ENCODE measurements at regions not wholly inside any gene's neighbourhood (a gene's known extent, or its start where the extent isn't known, plus 50 kb on each side); places are given as distances from the start of the nearest gene placed in this dataset.

DNA sequence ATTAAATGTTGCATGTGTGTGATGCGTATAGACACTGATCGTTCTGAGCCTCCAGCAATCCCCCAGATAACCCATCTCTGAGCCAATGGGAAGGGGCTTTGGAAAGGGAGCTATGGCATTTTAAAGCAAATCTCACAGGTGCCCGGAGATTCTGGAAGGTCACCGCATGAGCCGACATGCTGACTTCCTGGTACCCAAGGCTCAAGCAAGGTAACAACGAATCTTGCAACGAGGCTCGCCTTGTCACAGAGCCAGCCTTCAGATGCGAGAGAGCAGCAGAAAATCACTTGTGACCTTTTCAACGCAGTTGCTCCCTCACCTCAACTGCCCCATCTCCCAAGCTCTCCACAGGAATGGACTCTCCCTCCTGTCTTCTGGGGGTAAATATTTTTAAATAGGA is 154.8 kb upstream of the CDH5 start:
- TF ChIP-seq, protein P1, sequence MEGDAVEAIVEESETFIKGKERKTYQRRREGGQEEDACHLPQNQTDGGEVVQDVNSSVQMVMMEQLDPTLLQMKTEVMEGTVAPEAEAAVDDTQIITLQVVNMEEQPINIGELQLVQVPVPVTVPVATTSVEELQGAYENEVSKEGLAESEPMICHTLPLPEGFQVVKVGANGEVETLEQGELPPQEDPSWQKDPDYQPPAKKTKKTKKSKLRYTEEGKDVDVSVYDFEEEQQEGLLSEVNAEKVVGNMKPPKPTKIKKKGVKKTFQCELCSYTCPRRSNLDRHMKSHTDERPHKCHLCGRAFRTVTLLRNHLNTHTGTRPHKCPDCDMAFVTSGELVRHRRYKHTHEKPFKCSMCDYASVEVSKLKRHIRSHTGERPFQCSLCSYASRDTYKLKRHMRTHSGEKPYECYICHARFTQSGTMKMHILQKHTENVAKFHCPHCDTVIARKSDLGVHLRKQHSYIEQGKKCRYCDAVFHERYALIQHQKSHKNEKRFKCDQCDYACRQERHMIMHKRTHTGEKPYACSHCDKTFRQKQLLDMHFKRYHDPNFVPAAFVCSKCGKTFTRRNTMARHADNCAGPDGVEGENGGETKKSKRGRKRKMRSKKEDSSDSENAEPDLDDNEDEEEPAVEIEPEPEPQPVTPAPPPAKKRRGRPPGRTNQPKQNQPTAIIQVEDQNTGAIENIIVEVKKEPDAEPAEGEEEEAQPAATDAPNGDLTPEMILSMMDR (IDR thresholded peaks at IDR 0.05): no peak
- TF ChIP-seq EP300 (IDR thresholded peaks at IDR 0.05): no peak

Measured in suprapubic skin (tissue), 3 donors.